ENCODE measurements at regions not wholly inside any gene's neighbourhood (a gene's known extent, or its start where the extent isn't known, plus 50 kb on each side); places are given as distances from the start of the nearest gene placed in this dataset.

GRCh38 chr2:18346344-18346743 is 214.1 kb downstream of the RDH14 start:
- TF ChIP-seq EZH2 (IDR thresholded peaks at IDR 0.05) (no peak), POLR2AphosphoS5 (IDR thresholded peaks at IDR 0.05; ENCODE audit: borderline replicate concordance, low read depth, low read length) (no peak), FOXP2 (optimal IDR thresholded peaks at IDR 0.05; ENCODE audit: control extremely low read depth, extremely low read length, insufficient read depth) (no peak)

Data from SK-N-MC (cell line).